CD4-positive, CD25-positive, alpha-beta regulatory T cell (primary cell): ENCODE measurements at regions not wholly inside any gene's neighbourhood (a gene's known extent, or its start where the extent isn't known, plus 50 kb on each side); places are given as distances from the start of the nearest gene placed in this dataset.

Source experiments
- ATAC-seq, 2 donors: fragments of 150-1000 bp; cut with Tn5 transposase; one replicate each; pipeline ENCODE4 v1.10.0; 2021; ENCODE audit warnings: low read depth in 2 of 2, moderate number of reproducible peaks in 2 of 2, moderate library complexity in 1 of 2
- DNase-seq, 3 donors: peaks; one replicate each; pipeline versions ENCODE4 v3.0.0 to v3.0.0-alpha.2; 2012 to 2022; ENCODE audit warnings: mixed read lengths in 1 of 3
- H3K27ac ChIP-seq: one replicate; pipeline ENCODE4 v1.7.0; 2013; ENCODE audit warnings: mild to moderate bottlenecking, low read length; ENCODE audit not compliant: insufficient read depth, poor library complexity, severe bottlenecking
- H3K27me3 ChIP-seq: one replicate; pipeline ENCODE4 v1.7.0; 2013; ENCODE audit warnings: low read length; ENCODE audit not compliant: control insufficient read depth, insufficient read depth
- H3K36me3 ChIP-seq: one replicate; pipeline ENCODE4 v1.7.0; 2013; ENCODE audit warnings: mild to moderate bottlenecking, low read length, moderate library complexity; ENCODE audit not compliant: control insufficient read depth, insufficient read depth
- H3K4me1 ChIP-seq: 2 replicates; pipeline ENCODE4 v1.7.0; 2013; ENCODE audit warnings: mild to moderate bottlenecking, low read length; ENCODE audit not compliant: insufficient read depth, control insufficient read depth, poor library complexity, severe bottlenecking
- H3K4me3 ChIP-seq: one replicate; pipeline ENCODE4 v1.7.0; 2013; ENCODE audit warnings: low read depth, mild to moderate bottlenecking, low read length, moderate library complexity
- H3K9me3 ChIP-seq, 2 experiments: 1 replicate in 1 of 2; 2 replicates in 1 of 2; pipeline ENCODE4 v1.7.0; 2013; ENCODE audit warnings: low read length in 2 of 2, mild to moderate bottlenecking in 1 of 2, moderate library complexity in 1 of 2; ENCODE audit not compliant: control insufficient read depth in 2 of 2
- H3K27ac Mint-ChIP-seq, 3 donors: one replicate each; pipeline ENCODE4 v1.8.0; 2020 to 2022; ENCODE audit warnings: mild to moderate bottlenecking in 3 of 3, mixed read lengths in 3 of 3, moderate library complexity in 2 of 3
- H3K27me3 Mint-ChIP-seq: one replicate; pipeline ENCODE4 v1.8.0; 2022; ENCODE audit warnings: mild to moderate bottlenecking, mixed read lengths
- H3K36me3 Mint-ChIP-seq: one replicate; pipeline ENCODE4 v1.8.0; 2020; ENCODE audit warnings: mixed read lengths
- H3K4me1 Mint-ChIP-seq, 4 donors: one replicate each; pipeline ENCODE4 v1.8.0; 2020 to 2022; ENCODE audit warnings: mixed read lengths in 4 of 4, mild to moderate bottlenecking in 1 of 4
- H3K4me3 Mint-ChIP-seq, 4 donors: one replicate each; pipeline ENCODE4 v1.8.0; 2020 to 2022; ENCODE audit warnings: mild to moderate bottlenecking in 4 of 4, mixed read lengths in 4 of 4, moderate library complexity in 3 of 4
- H3K9me3 Mint-ChIP-seq, 7 donors: one replicate each; pipeline ENCODE4 v1.8.0; 2020 to 2022; ENCODE audit warnings: mixed read lengths in 7 of 7, mild to moderate bottlenecking in 3 of 7, moderate library complexity in 2 of 7

GRCh38 chr1:36588972-36589371 is 106.3 kb upstream of the CSF3R start:
- no peak for ATAC-seq
- Mint-ChIP-seq H3K36me3 (no peaks in the 10 kb centered on the region), H3K4me1 (no peaks in the 10 kb centered on the region), H3K4me3 (no peak overlapping the region), H3K9me3 (peaks cover 0 to 2% (median 0%) of the 10 kb centered on the region in 7 donors), H3K27ac (no peak overlapping the region), H3K27me3 (peaks cover 34% of the 10 kb centered on the region)
- no peak for DNase-seq
- Histone ChIP-seq H3K36me3 (no peaks in the 10 kb centered on the region), H3K4me1 (no peaks in the 10 kb centered on the region), H3K9me3 (no peaks in the 10 kb centered on the region), H3K27ac (no peak overlapping the region), H3K27me3 (no peaks in the 10 kb centered on the region), H3K4me3 (no peak overlapping the region)

GRCh38 chr1:36585569-36586548 is 103.1 kb upstream of the CSF3R start:
- ATAC-seq (no peak), DNase-seq (no peak)
- H3K4me3 Mint-ChIP-seq, result no peak overlapping the region
- peaks cover 0 to 2% (median 0%) of the 10 kb centered on the region in 7 donors for H3K9me3 Mint-ChIP-seq
- no peaks in the 10 kb centered on the region for H3K9me3 ChIP-seq
- H3K36me3 ChIP-seq, result no peaks in the 10 kb centered on the region
- H3K27ac ChIP-seq, result no peak overlapping the region
- H3K27ac Mint-ChIP-seq, result peak overlapping the region in 1 of 3 donors; percentile 54
- no peaks in the 10 kb centered on the region for H3K4me1 ChIP-seq
- no peaks in the 10 kb centered on the region for H3K36me3 Mint-ChIP-seq
- H3K4me3 ChIP-seq, result no peak overlapping the region
- H3K27me3 ChIP-seq, result peaks cover 3% of the 10 kb centered on the region
- peaks cover 45% of the 10 kb centered on the region for H3K27me3 Mint-ChIP-seq
- no peaks in the 10 kb centered on the region for H3K4me1 Mint-ChIP-seq

GRCh38 chr1:36584874-36585453 is 102.3 kb upstream of the CSF3R start:
- H3K36me3 ChIP-seq, result no peaks in the 10 kb centered on the region
- H3K4me3 ChIP-seq, result no peak overlapping the region
- H3K4me3 Mint-ChIP-seq, result no peak overlapping the region
- peaks cover 3% of the 10 kb centered on the region for H3K27me3 ChIP-seq
- H3K27me3 Mint-ChIP-seq, result peaks cover 45% of the 10 kb centered on the region
- no peaks in the 10 kb centered on the region for H3K4me1 ChIP-seq
- no peak for DNase-seq
- H3K36me3 Mint-ChIP-seq, result no peaks in the 10 kb centered on the region
- H3K27ac Mint-ChIP-seq, result no peak overlapping the region
- no peaks in the 10 kb centered on the region for H3K4me1 Mint-ChIP-seq
- H3K27ac ChIP-seq, result no peak overlapping the region
- no peaks in the 10 kb centered on the region for H3K9me3 ChIP-seq
- no peak for ATAC-seq
- peaks cover 0 to 2% (median 0%) of the 10 kb centered on the region in 7 donors for H3K9me3 Mint-ChIP-seq

GRCh38 chr1:36583980-36584782 is 101.5 kb upstream of the CSF3R start:
- DNase-seq (no peak), ATAC-seq (no peak)
- H3K27ac Mint-ChIP-seq, result no peak overlapping the region
- H3K4me3 Mint-ChIP-seq, result no peak overlapping the region
- Histone ChIP-seq H3K9me3 (no peaks in the 10 kb centered on the region), H3K4me3 (no peak overlapping the region), H3K4me1 (no peaks in the 10 kb centered on the region), H3K27ac (no peak overlapping the region), H3K36me3 (no peaks in the 10 kb centered on the region), H3K27me3 (peaks cover 3% of the 10 kb centered on the region)
- H3K4me1 Mint-ChIP-seq, result no peaks in the 10 kb centered on the region
- no peaks in the 10 kb centered on the region for H3K36me3 Mint-ChIP-seq
- peaks cover 42% of the 10 kb centered on the region for H3K27me3 Mint-ChIP-seq
- H3K9me3 Mint-ChIP-seq, result peaks cover 0 to 2% (median 0%) of the 10 kb centered on the region in 7 donors

GRCh38 chr1:36583080-36583479 is 100.4 kb upstream of the CSF3R start:
- DNase-seq (no peak), ATAC-seq (no peak)
- no peaks in the 10 kb centered on the region for H3K4me1 Mint-ChIP-seq
- Histone ChIP-seq H3K4me1 (no peaks in the 10 kb centered on the region), H3K27ac (no peak overlapping the region), H3K27me3 (peaks cover 3% of the 10 kb centered on the region), H3K9me3 (no peaks in the 10 kb centered on the region), H3K4me3 (no peak overlapping the region), H3K36me3 (no peaks in the 10 kb centered on the region)
- no peaks in the 10 kb centered on the region for H3K36me3 Mint-ChIP-seq
- H3K27me3 Mint-ChIP-seq, result peaks cover 40% of the 10 kb centered on the region
- no peak overlapping the region for H3K4me3 Mint-ChIP-seq
- H3K27ac Mint-ChIP-seq, result no peak overlapping the region
- peaks cover 0 to 2% (median 0%) of the 10 kb centered on the region in 7 donors for H3K9me3 Mint-ChIP-seq

GRCh38 chr1:36582066-36582755 is 99.5 kb upstream of the CSF3R start:
- ATAC-seq (no peak), DNase-seq (no peak)
- H3K36me3 ChIP-seq, result no peaks in the 10 kb centered on the region
- H3K9me3 Mint-ChIP-seq, result peaks cover 0 to 2% (median 0%) of the 10 kb centered on the region in 7 donors
- no peaks in the 10 kb centered on the region for H3K4me1 Mint-ChIP-seq
- H3K27me3 ChIP-seq, result peaks cover 3% of the 10 kb centered on the region
- no peaks in the 10 kb centered on the region for H3K9me3 ChIP-seq
- H3K36me3 Mint-ChIP-seq, result no peaks in the 10 kb centered on the region
- no peaks in the 10 kb centered on the region for H3K4me1 ChIP-seq
- H3K27ac Mint-ChIP-seq, result no peak overlapping the region
- no peak overlapping the region for H3K27ac ChIP-seq
- no peak overlapping the region for H3K4me3 Mint-ChIP-seq
- H3K4me3 ChIP-seq, result no peak overlapping the region
- H3K27me3 Mint-ChIP-seq, result peaks cover 32% of the 10 kb centered on the region

- H3K9me3 Mint-ChIP-seq, result peaks cover 0 to 2% (median 0%) of the 10 kb centered on the region in 7 donors
- H3K4me1 ChIP-seq, result no peaks in the 10 kb centered on the region
- H3K4me3 ChIP-seq, result no peak overlapping the region
- no peak overlapping the region for H3K27ac Mint-ChIP-seq
- DNase-seq (no peak), ATAC-seq (no peak)
- no peaks in the 10 kb centered on the region for H3K36me3 ChIP-seq
- no peak overlapping the region for H3K27ac ChIP-seq
- no peak overlapping the region for H3K4me3 Mint-ChIP-seq
- no peaks in the 10 kb centered on the region for H3K9me3 ChIP-seq
- peaks cover 3% of the 10 kb centered on the region for H3K27me3 ChIP-seq
- peaks cover 22% of the 10 kb centered on the region for H3K27me3 Mint-ChIP-seq
- no peaks in the 10 kb centered on the region for H3K36me3 Mint-ChIP-seq
- peaks cover 0 to 4% (median 1%) of the 10 kb centered on the region in 4 donors for H3K4me1 Mint-ChIP-seq
These were observed 97.8 kb upstream of the CSF3R start for GRCh38 chr1:36580524-36580923.
